GM21619 (cell line): ENCODE measurements at regions not wholly inside any gene's neighbourhood (a gene's known extent, or its start where the extent isn't known, plus 50 kb on each side); places are given as distances from the start of the nearest gene placed in this dataset.
"Not testable (repeated sequence)": the region's sequence is repeated elsewhere in the genome, so short reads cannot be mapped to it uniquely, and the experiment has no call there.

Experiments used
- ATAC-seq: cut with Tn5 transposase; IDR thresholded peaks from one replicate; pipeline ENCODE4 v1.9.1; 2021; ENCODE audit not compliant: unreplicated experiment

DNA sequence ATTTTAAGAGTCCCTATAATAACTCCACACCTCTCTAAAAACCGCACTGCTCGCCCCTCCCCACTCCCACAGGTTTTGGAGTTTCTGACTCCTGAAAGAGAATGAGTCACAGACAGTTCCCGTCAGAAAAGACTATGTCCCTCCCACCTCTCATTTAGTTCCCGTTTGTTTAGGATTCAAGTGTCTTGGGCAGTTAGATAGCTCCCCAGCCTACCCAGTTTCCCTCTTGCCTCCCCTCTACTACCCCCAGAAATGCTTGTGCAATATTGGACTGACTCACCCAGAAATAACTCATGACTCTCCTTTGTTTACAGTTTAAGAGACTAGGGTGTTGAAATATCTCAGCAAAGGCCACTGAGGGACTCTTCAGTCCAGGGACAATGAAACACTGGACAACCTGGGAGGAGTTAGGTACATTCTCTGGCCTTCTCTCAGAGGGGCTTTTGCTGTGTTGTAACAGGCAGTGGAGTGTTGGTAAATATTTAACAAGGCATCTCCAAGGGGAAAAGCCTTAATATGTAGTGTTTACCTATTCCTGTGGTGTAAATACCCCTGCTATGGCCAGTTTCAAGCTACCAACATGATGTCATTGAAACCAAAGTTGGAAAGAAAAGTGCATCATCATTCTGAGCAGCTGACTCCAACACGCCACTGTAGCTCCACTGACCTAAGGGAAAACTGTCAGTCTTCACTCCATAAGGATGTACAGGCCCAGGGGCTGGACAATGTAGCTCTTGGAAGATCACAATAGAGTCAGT is 96.1 kb upstream of the CHD2 start:
- peak; percentile 40 for ATAC-seq

DNA sequence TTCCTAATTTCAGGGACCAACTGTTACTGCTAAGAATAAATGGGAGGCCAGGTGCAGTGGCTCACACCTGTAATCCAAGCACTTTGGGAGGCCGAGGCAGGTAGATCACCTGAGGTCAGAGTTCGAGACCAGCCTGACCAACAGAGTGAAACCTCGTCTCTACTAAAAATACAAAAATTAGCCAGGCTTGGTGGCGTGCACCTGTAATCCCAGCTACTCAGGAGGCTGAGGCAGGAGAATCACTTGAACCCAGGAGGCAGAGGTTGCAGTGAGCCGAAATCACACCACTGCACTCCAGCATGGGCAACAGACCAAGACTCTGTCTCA is 95.6 kb upstream of the CHD2 start:
- ATAC-seq: not testable (repeated sequence)

DNA sequence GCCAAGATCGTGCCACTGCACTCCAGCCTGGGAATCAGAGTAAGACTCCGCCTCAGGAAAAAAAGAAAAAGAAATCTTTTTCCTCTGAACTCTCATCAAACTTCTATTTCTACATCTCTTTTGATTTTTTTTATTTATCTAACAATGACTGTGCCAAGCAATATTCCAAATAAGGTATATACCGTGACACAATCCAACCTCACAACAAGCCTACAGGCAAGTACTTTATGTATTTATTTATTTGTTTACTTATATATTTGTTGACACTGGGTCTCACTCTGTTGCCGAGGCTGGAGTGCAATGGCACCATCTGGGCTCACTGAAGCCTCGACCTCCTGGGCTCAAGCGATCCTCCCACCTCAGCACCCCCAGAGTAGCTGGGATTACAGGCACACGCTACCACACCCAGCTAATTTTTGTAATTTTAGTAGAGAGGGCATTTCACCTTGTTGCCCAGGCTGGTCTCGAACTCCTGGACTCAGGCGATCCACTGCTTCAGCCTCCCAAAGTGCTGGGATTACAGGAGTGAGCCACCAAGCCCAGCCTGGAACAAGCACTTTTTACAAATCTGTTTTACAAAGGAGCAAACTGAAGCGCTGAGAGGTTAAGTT is 94.9 kb upstream of the CHD2 start:
- ATAC-seq: no peak

DNA sequence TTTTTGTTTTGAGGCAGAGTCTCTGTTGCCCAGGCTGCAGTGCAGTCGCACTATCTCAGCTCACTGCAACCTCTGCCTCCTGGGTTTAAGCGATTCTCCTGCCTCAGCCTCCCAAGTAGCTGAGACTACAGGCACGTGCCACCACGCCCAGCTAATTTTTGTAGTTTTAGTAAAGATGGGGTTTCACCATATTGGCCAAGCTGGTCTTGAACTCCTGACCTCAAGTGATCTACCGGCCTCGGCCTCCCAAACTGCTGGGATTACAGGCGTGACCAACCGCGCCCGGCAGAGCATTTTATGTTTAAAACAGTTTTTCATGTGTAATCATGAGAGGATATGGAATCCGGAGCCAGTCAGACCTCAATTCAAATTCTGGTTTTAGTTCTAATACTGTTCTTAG is 94.0 kb upstream of the CHD2 start:
- not testable (repeated sequence) for ATAC-seq

DNA sequence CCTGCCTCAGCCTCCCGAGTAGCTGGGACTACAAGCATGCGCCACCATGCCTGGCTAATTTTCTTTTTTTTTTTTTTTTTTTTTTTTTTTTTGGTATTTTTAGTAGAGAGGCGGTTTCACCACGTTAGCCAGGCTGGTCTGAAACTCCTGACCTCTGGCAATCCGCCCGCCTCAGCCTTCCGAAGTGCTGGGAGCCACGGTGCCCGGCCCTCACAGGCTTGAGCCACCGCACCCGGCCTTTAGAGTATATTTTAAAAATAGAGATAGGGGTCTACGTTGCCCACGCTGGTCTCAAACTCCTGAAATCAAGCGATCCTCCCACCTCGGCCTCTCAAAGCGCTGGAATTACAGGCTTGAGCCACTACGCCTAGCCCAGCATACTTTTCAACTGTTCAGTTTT is 93.4 kb upstream of the CHD2 start:
- no peak for ATAC-seq

DNA sequence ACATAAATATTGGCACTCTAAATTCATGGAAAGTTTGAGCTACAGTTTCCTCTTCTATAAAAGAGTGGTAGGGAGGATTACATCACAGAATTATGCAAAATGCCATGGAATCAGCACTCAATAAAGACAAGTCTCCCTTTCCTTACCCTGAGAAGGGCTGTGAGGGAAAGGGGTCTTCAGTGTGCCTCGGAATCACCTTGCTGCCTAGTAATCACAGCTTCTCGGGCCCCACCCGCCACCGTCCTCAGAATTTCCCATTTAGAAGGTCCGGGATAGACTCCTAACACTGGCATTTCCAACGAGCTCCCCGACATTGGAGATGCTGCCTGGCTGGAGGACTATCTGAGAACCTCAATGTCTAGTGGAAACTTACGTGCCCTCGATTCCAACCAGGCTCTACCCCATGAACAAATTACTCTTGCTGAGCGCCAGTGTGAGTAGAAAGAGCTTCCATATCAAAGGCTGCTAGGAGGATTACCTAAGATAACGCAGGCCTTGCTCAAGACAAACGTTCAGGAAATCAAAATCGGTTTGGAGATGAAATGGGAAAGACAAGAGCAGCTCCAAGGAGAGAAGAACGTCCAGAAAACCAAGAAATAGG is 92.1 kb upstream of the CHD2 start:
- ATAC-seq: no peak

DNA sequence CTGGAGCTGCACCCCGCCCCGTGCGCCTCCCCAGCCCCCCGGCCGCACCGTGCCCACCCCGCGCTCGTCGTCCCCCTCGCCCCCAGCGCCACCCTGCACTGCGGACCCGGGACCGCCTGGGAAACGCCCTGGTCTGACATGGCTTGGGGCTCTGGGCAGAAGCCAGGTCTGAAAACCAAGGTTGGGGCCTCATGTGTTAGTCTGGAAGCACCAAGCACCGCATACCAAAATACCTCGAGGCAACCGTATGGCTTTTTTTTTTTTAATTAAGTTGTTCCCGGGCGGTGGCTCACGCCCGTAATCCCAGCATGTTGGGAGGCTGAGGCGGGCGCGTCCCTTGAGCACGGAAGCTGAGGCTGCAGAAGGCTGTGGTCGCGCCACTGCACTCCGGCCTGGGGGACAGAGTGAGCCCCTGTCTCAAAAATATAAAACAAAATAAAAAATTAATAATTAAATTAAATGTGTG is 91.5 kb upstream of the CHD2 start:
- ATAC-seq: peak; percentile 24

DNA sequence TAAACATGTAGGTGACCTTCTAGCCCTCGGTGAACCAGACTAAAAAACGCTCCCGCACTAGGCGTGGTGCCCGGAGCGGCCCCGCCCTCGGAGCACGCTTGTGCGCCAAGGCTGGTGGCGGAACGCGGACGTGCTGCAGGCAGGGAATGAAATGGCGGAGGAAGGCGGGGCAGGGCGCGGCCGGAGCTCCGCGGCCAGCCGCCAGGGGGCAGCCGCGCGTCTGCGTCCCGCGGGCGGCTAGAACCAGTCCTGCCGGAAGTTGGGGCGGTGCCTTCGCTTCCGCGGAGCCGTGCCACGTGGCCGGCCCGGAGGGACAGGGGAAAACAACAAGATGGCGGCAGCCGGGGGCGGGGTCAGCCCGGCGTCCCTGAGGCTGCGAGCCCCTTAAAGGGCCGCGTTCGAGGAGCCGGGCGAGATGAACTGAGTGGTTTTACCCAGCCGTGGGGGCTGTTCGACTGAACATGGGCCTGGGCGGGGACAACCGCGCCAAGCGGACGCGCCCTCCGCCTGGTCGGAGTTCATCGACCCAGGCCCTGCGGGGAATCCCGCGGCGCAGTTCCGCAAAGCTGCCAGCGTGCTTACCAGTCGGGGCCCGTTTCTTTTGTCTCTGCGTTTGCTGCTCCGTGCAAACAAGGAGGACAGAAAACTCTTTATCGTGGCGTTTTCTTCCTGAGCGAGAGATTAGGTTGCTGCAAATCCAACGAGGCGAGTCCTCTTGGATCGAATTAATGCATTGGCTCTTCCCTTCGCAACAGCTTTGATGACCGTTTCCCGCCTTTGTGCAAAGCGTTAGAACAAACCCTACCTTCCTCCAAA is 90.9 kb upstream of the CHD2 start:
- peak; percentile 81 for ATAC-seq

DNA sequence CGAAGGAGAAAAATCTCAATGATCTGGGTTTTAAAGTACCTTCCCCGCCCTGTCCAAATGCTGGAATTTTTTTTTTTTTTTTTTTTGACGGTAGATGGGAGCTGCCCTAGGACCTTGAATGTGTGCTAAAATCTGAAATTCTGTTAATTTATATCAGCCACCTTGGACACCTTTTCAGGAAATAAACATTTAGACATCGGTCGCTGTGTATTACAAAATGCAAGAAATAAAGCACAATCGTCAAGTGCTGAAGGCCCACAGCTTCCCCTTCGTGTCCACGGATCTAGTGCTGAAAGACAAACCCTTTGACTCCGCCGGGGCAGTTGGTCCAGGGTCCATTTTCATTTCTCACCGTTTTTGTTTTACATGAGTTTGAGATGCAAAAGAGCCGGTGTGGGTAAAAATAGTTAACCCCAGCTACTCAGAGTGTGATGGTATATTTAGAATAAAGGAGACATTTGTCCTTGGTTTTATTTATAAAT is 90.2 kb upstream of the CHD2 start:
- ATAC-seq: no peak

DNA sequence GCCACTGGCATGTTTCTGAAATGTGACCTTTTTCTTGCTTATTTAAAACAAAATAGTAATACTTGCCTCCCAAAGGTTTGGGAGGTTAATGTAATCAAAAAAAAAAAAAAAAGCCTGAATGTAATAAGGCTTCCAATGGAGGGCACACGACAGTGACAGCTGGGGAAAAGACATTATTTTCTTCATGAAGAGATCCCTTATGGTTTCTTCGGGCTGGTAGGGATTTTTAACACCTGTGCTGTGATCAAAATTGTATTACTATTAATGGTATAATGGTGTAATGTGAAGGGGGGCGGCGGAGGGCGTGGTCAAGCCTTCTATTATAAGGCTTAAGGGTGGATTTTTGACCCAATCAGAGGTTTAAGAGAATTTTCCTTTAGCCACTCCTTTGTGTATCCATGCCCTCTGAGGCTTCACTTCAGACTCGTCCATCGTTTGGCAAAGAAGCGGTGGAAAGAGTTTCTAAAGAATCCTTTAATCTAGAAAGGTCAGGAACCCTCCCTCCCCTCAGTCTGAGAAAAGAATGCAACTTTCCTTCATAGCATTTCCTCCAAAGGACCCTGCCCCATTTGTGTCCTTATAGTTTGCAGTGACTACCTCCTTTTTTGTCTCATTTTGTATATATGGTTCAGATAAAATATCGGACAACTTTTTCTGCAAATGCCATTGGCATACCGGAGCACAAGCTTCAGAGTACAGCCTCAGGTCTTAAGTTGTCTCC is 89.5 kb upstream of the CHD2 start:
- ATAC-seq: no peak

DNA sequence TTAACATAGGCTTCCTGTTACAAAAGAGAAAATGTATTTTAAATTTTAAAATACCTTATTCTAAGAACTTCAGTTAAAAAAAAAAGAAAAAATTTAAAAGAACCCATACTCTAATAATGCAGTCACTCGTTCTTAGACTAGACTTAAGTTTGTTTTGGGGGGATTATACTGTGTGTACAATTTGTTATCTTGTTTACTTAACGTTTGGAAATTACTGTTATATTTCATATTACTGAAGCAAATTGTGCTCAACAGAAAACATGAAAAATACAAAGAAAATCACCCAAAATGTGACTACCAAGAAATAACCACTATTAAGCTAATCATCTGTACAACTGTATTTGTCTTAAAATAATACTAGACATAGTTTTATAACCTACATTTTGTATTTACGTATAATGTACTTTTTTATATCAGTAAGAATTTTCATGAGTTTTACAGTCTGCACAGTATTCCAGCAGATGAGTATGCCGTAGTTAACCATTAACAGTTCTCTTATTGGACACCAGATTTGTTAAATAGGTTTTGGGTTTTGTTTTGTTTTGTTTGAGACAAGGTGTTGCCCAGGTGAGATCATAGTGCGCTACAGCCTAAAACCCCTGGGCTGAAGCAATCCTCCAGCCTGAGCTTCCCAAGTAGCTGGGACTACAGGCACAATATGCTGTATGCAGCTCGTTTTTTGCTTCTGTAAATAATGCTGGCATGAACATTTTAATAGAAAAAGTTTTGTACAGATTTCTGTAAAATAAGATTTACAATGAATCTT is 88.8 kb upstream of the CHD2 start:
- no peak for ATAC-seq

DNA sequence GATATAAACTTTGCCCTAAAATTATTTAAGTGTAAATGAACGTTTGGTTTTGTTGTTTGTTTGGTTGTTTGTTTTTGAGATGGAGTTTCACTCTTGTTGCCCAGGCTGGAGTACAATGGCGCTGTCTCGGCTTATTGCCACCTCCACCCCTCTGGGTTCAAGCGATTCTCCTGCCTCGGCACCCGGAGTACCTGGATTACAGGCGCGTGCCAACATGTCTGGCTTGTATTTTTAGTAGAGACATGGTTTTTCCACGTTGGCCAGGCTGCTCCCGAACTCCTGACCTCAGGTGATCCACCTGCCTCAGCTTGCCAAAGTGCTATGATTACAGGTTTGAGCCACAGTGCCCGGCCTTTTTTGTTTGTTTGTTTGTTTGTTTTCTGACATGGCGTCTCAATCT is 87.9 kb upstream of the CHD2 start:
- ATAC-seq: no peak

DNA sequence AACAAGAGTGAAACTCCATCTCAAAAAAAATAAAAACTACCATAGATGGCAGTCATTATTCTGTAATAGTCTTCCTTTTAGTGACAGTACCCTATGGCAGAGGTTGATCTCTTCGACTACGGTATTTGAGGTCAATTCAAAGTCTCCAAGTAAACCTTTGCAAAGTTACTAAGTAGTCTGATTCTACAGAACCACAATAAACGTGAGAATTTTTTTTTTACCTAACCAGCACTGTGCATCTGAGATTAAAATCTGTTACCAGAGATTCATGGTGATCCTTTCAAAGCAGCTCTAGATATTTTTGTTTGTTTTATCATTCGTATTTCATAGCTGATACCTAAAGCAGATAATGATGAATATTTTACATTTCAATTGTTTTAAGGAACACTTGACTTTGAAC is 86.6 kb upstream of the CHD2 start:
- no peak for ATAC-seq

DNA sequence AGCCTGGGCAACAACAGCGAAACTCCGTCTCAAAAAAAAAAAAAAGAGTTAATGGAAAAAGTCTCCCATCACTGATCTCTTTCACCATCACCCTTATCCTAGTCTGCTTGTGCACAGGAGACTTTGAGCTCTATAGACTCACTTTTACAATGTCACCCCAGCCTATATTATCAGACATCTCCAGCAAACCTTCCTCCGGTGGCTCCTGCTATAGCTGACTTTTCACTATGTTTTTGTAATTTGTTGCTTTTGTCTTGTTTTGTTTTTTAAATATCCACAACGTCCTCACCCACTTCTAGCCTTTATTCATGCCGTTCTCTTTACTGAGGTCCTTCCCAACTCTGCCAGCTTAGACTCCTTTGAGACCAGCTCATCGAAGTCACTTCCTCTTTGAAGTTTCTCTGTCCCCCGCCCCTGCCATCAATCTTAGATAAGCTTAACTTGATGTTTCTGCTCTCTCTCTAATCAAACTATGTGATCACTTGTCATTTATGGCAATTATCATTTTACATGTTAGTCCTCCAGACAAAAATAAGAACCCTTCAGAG is 82.7 kb upstream of the CHD2 start:
- ATAC-seq: no peak

DNA sequence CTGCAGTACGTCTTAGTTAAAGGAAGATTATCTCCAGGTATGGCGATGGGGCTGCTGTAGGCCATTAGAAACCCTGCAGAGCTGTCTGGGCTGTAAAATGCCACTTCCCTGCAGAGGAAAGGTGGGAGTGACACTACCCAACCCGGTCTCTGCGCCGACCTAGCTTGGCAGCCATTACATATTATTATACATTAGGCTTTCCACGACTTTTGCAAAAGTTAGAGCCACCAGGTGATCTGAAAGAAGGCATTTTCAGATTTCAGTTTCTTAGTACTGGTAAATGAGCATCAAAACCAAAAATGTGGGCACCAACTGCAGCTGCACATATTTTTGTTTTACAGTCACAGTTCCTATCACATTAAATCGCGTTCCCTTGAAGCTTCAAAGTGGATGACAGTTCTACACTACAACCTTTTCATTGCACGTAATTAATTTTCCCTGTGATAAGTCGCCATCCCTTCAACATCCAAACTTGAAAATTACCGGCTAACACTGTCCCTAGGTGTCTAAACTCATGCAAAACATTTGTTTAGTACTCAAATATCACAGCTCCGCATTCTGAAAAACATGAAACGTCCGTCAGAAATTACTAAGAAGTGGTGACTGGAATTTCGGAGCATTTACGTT is 81.4 kb upstream of the CHD2 start:
- no peak for ATAC-seq

DNA sequence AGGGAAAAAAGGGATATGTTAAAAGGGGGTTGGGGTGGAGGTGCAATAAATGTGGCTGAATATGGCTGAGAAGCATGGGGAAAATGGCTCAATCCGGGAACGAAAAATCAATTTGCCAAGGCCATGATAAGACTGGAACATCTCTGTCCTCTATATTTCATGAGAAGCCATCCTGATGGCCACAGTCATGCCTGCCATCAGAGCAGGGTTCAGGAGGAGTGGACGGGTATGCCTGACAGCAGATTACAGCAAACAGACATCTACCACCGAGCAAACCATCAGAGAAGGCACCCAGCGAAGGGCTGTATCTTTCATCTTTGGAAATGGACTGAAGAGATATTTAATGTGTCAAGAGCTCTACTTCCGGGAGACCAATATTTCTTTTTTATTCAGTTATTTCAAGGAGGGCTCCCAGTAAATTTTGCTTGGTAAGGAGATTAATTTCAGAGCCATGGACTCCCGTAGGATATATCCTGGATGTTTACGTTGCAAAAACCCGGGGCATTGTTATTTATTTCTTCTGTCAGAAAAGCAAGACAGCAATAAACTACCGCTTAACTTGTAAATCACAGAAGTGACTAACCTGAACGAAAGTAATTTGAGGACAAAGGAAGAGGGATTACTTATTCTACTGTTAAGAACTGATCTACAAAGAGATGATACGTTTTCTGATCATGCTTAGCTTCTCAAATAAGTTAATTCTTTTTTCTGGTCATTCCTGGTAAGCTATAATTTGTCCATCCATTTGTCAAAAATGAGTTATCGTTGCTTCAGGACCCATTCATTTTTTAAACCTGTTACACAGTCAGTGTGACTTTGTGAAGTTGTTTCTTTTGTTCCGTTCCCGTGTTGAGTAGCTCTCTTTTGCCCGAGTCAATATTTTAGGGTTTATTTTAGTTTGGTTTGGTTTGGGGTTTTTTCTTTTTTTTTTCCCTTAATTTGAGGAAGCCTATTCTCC is 80.6 kb upstream of the CHD2 start:
- no peak for ATAC-seq

DNA sequence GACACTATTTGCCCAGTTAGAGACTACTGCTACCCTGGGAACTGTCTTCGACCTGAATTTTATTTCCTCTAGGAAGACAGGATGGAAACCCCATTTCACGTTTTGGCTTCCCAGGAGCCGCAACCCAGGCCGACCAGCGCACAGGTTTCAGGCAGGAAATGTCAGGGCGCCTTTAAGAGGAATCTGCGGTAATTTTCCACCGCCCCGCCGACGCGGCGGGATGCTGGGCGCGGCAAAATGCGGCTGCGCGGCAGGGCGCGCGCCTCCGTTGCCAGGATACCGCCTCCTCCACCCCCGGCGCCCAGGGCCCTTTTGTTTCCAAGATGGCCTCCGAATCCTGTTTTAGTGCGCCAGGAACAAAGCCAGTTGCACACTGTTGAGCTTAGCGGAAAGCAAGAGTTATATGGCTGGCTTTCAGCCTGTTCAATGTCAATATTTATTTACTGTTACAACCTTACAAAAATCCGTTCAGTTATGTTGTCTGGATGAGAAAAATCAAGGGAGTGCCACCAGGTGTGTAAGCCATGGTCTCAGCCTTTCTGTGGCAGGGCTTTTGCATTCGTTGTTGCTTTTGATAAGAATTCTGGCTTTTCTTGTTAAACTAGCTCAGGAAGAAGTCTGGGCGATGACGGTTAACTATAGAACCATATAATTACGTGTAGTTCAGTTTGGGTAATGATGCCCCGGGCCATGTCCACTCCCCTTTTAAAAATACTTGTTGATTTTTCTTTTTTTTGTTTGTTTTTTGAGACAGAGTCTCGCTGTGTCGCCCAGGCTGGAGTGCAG is 79.7 kb upstream of the CHD2 start:
- peak; percentile 83 for ATAC-seq
